H9 (cell line): ENCODE measurements at regions not wholly inside any gene's neighbourhood (a gene's known extent, or its start where the extent isn't known, plus 50 kb on each side); places are given as distances from the start of the nearest gene placed in this dataset.

ENCODE experiments used
- DNase-seq: peaks from one replicate; pipeline ENCODE4 v3.0.0-alpha.2; 2017
- H2AFZ ChIP-seq: one replicate; pipeline ENCODE4 v1.6.1; 2013; ENCODE audit warnings: mild to moderate bottlenecking, low read length, control low read depth, moderate library complexity
- H2AK5ac ChIP-seq: 2 replicates; pipeline ENCODE4 v1.6.1; 2013; ENCODE audit warnings: low read length, control low read depth, mixed read lengths; ENCODE audit not compliant: insufficient read length
- H2BK120ac ChIP-seq: one replicate; pipeline ENCODE4 v1.6.1; 2013; ENCODE audit warnings: low read depth, mild to moderate bottlenecking, low read length, control low read depth, inconsistent platforms; ENCODE audit not compliant: poor library complexity, severe bottlenecking
- H2BK12ac ChIP-seq: 2 replicates; pipeline ENCODE4 v1.6.1; 2013; ENCODE audit warnings: low read length, control low read depth, mixed read lengths, low read depth; ENCODE audit not compliant: insufficient read length
- H2BK15ac ChIP-seq: 2 replicates; pipeline ENCODE4 v1.6.1; 2013; ENCODE audit warnings: low read depth, low read length, control low read depth
- H2BK20ac ChIP-seq: one replicate; pipeline ENCODE4 v1.6.1; 2013; ENCODE audit warnings: low read depth, mild to moderate bottlenecking, low read length, control low read depth, inconsistent platforms; ENCODE audit not compliant: poor library complexity, severe bottlenecking
- H2BK5ac ChIP-seq: 2 replicates; pipeline ENCODE4 v1.6.1; 2013; ENCODE audit warnings: low read length, control low read depth, mixed read lengths; ENCODE audit not compliant: insufficient read length
- H3K14ac ChIP-seq: 2 replicates; pipeline ENCODE4 v1.6.1; 2013; ENCODE audit warnings: low read length, control low read depth; ENCODE audit not compliant: insufficient read depth
- H3K18ac ChIP-seq: 2 replicates; pipeline ENCODE4 v1.6.1; 2013; ENCODE audit warnings: low read depth, mild to moderate bottlenecking, mixed read lengths, low read length, control low read depth; ENCODE audit not compliant: insufficient read length
- H3K23ac ChIP-seq: 2 replicates; pipeline ENCODE4 v1.6.1; 2013; ENCODE audit warnings: low read length, control low read depth, mixed read lengths, low read depth; ENCODE audit not compliant: insufficient read length
- H3K23me2 ChIP-seq: 2 replicates; pipeline ENCODE4 v1.6.1; 2013; ENCODE audit warnings: low read depth, mild to moderate bottlenecking, mixed read lengths, low read length, control low read depth; ENCODE audit not compliant: insufficient read length, poor library complexity, severe bottlenecking
- H3K27ac ChIP-seq: 2 replicates; pipeline ENCODE4 v1.5.1; 2013; ENCODE audit warnings: low read length, control low read depth, mixed read lengths, low read depth; ENCODE audit not compliant: insufficient read length
- H3K27me3 ChIP-seq: 2 replicates; pipeline ENCODE4 v1.6.1; 2013; ENCODE audit warnings: low read length, control low read depth, inconsistent platforms; ENCODE audit not compliant: insufficient read depth
- H3K4ac ChIP-seq: 2 replicates; pipeline ENCODE4 v1.6.1; 2013; ENCODE audit warnings: low read depth, mild to moderate bottlenecking, control low read depth, inconsistent platforms, low read length, moderate library complexity
- H3K4me1 ChIP-seq: 2 replicates; pipeline ENCODE4 v1.6.1; 2013; ENCODE audit warnings: low read length, control low read depth, inconsistent platforms; ENCODE audit not compliant: insufficient read depth
- H3K4me2 ChIP-seq: 2 replicates; pipeline ENCODE4 v1.6.1; 2013; ENCODE audit warnings: low read length, control low read depth, mixed read lengths; ENCODE audit not compliant: insufficient read length, insufficient read depth
- H3K56ac ChIP-seq: 2 replicates; pipeline ENCODE4 v1.6.1; 2013; ENCODE audit warnings: low read depth, mild to moderate bottlenecking, mixed read lengths, low read length, control low read depth; ENCODE audit not compliant: insufficient read length
- H3K79me1 ChIP-seq: 2 replicates; pipeline ENCODE4 v1.6.1; 2013; ENCODE audit warnings: low read depth, mild to moderate bottlenecking, moderate library complexity, low read length, control low read depth, inconsistent platforms; ENCODE audit not compliant: insufficient read depth, poor library complexity, severe bottlenecking
- H3K79me2 ChIP-seq: 2 replicates; pipeline ENCODE4 v1.6.1; 2013; ENCODE audit warnings: low read length, control low read depth, inconsistent platforms; ENCODE audit not compliant: insufficient read depth
- H3K9ac ChIP-seq: 2 replicates; pipeline ENCODE4 v1.6.1; 2013; ENCODE audit warnings: low read length, control low read depth, mixed read lengths; ENCODE audit not compliant: insufficient read length; ENCODE audit errors: extremely low read depth
- H3K9me3 ChIP-seq: one replicate; pipeline ENCODE4 v1.6.1; 2013; ENCODE audit warnings: low read depth, low read length, inconsistent platforms; ENCODE audit not compliant: control insufficient read depth
- H3T11ph ChIP-seq: one replicate; pipeline ENCODE4 v1.6.1; 2013; ENCODE audit warnings: mild to moderate bottlenecking, low read length, control low read depth, inconsistent platforms
- H4K20me1 ChIP-seq: one replicate; pipeline ENCODE4 v1.6.1; 2013; ENCODE audit not compliant: control insufficient read depth, insufficient read length, insufficient read depth
- H4K5ac ChIP-seq: 2 replicates; pipeline ENCODE4 v1.6.1; 2013; ENCODE audit warnings: low read depth, mild to moderate bottlenecking, mixed read lengths, low read length, control low read depth; ENCODE audit not compliant: insufficient read length
- H4K8ac ChIP-seq: replicated peaks from 2 replicates; pipeline ENCODE4 v1.6.1; 2013; ENCODE audit warnings: low read length, control low read depth, mixed read lengths, low read depth; ENCODE audit not compliant: insufficient read length
- H4K91ac ChIP-seq: 2 replicates; pipeline ENCODE4 v1.6.1; 2013; ENCODE audit warnings: low read depth, mild to moderate bottlenecking, moderate library complexity, mixed read lengths, low read length, control low read depth; ENCODE audit not compliant: insufficient read length
- H3K27ac Mint-ChIP-seq, 3 experiments: 2 replicates in 2 of 3; 3 replicates in 1 of 3; pipeline ENCODE4 v1.8.0; 2020 to 2021; ENCODE audit warnings: mixed read lengths in 3 of 3, mild to moderate bottlenecking in 1 of 3, moderate library complexity in 1 of 3
- H3K27me3 Mint-ChIP-seq: 2 replicates; pipeline ENCODE4 v1.8.0; 2021; ENCODE audit warnings: low read depth, mild to moderate bottlenecking, moderate library complexity, mixed read lengths
- H3K36me3 Mint-ChIP-seq, 3 experiments: 2 replicates in 2 of 3; 3 replicates in 1 of 3; pipeline ENCODE4 v1.8.0; 2020 to 2021; ENCODE audit warnings: low read depth in 3 of 3, mixed read lengths in 3 of 3; ENCODE audit not compliant: insufficient read depth in 1 of 3
- H3K4me1 Mint-ChIP-seq, 2 experiments: 2 replicates each; pipeline ENCODE4 v1.8.0; 2020; ENCODE audit warnings: mixed read lengths in 2 of 2
- H3K4me3 Mint-ChIP-seq, 2 experiments: 2 replicates in 1 of 2; 3 replicates in 1 of 2; pipeline ENCODE4 v1.8.0; 2020 to 2021; ENCODE audit warnings: mild to moderate bottlenecking in 2 of 2, mixed read lengths in 2 of 2, moderate library complexity in 1 of 2
- H3K9me3 Mint-ChIP-seq, 2 experiments: 2 replicates in 1 of 2; 3 replicates in 1 of 2; pipeline ENCODE4 v1.8.0; 2020; ENCODE audit warnings: mild to moderate bottlenecking in 2 of 2, mixed read lengths in 2 of 2, moderate library complexity in 1 of 2
- CTCF ChIP-seq: fragments of 200-600 bp; sonication (generic); conservative IDR thresholded peaks from 3 replicates; pipeline ENCODE4 v1.8.0; 2021; ENCODE audit warnings: antibody characterized with exemption, mild to moderate bottlenecking
- WGBS: extraction: QIAGEN DNeasy Blood & Tissue Kit; methylation state at CpG from one replicate; pipeline ENCODE4 v1.1.7; 2013; ENCODE audit warnings: missing lambda C conversion rate, low lambda C conversion rate, mixed read lengths; ENCODE audit not compliant: insufficient read length; ENCODE audit errors: extremely low coverage; 5-methylcytosine and 5-hydroxymethylcytosine counted together

- no peak overlapping the region for H3K14ac ChIP-seq
Observed at GRCh38 chr12:115763376-115763775, 514.1 kb downstream of the MED13L start.

More at GRCh38 chr12:115763376-115763775, 514.1 kb downstream of the MED13L start:
- Histone ChIP-seq H3K4ac (no peak overlapping the region), H2BK12ac (no peak overlapping the region), H4K20me1 (no peaks in the 10 kb centered on the region), H3K4me1 (no peaks in the 10 kb centered on the region), H4K91ac (no peak overlapping the region), H3T11ph (no peak overlapping the region), H2BK5ac (no peak overlapping the region), H3K23me2 (no peaks in the 10 kb centered on the region), H3K79me2 (no peaks in the 10 kb centered on the region), H3K4me2 (no peak overlapping the region), H2BK20ac (no peak overlapping the region), H2BK15ac (no peak overlapping the region), H3K18ac (no peak overlapping the region), H3K23ac (no peak overlapping the region), H2BK120ac (no peak overlapping the region), H2AK5ac (no peak overlapping the region), H3K27me3 (no peaks in the 10 kb centered on the region), H3K56ac (no peak overlapping the region), H3K9ac (no peak overlapping the region), H4K5ac (no peak overlapping the region), H3K79me1 (no peaks in the 10 kb centered on the region), H4K8ac (no peak overlapping the region), H3K27ac (no peak overlapping the region), H3K9me3 (no peaks in the 10 kb centered on the region), H2AFZ (no peak overlapping the region)
- H3K4me1 Mint-ChIP-seq, result peaks cover 0 to 4% of the 10 kb centered on the region in 2 experiments; a peak in 1 of 4 replicates
- no peaks in the 10 kb centered on the region for H3K9me3 Mint-ChIP-seq
- H3K27ac Mint-ChIP-seq, result no peak overlapping the region
- no CpG with 5 or more reads among the region's 5 CpGs for WGBS
- H3K4me3 Mint-ChIP-seq, result no peak overlapping the region
- no peaks in the 10 kb centered on the region for H3K36me3 Mint-ChIP-seq
- no peak for TF ChIP-seq CTCF
- no peak for DNase-seq
- peaks cover 4% of the 10 kb centered on the region for H3K27me3 Mint-ChIP-seq
